ENCODE measurements at regions not wholly inside any gene's neighbourhood (a gene's known extent, or its start where the extent isn't known, plus 50 kb on each side); places are given as distances from the start of the nearest gene placed in this dataset.

- H3K4me3 ChIP-seq (ENCODE audit: low read depth, low read length, poor library complexity, severe bottlenecking), result no peak overlapping the region
- TF ChIP-seq EZH2phosphoT487 (IDR thresholded peaks at IDR 0.05; ENCODE audit: borderline replicate concordance, low read depth, low read length), result no peak
- no peak for TF ChIP-seq CTCF (conservative IDR thresholded peaks at IDR 0.05; ENCODE audit: low read length)
- intact Hi-C loops (cut with micrococcal nuclease; ENCODE audit: unreplicated experiment), result no loop called here
- no peak overlapping the region for H3K4me2 ChIP-seq (ENCODE audit: low read length)
- no peaks in the 10 kb centered on the region for H3K9me2 ChIP-seq (ENCODE audit: insufficient read depth, low read length)
- ChIA-PET POLR2A (no interaction called here), CTCF (ENCODE audit: unreplicated experiment) (no interaction called here)
- H2AFZ ChIP-seq (ENCODE audit: low read length), result no peak overlapping the region
- H4K20me1 ChIP-seq (ENCODE audit: insufficient read depth, low read length), result no peaks in the 10 kb centered on the region
- BruUV-seq (replicated peaks), result no TSS peak
- DNase-seq (ENCODE audit: low spot score), result no peak
- H3K9me3 ChIP-seq (ENCODE audit: low read length), result no peaks in the 10 kb centered on the region
- no peaks in the 10 kb centered on the region for H3K79me2 ChIP-seq (ENCODE audit: insufficient read depth, low read depth, low read length)
- no peaks in the 10 kb centered on the region for H3K36me3 ChIP-seq (ENCODE audit: insufficient read depth, low read length)
- no peak overlapping the region for H3K27ac ChIP-seq (ENCODE audit: low read depth, low read length, poor library complexity, severe bottlenecking)
- H3K4me1 ChIP-seq (ENCODE audit: insufficient read depth, low read length, poor library complexity, severe bottlenecking), result no peaks in the 10 kb centered on the region
These were observed 144.3 kb upstream of the MLN start for GRCh38 chr6:33947916-33948594.

DNA sequence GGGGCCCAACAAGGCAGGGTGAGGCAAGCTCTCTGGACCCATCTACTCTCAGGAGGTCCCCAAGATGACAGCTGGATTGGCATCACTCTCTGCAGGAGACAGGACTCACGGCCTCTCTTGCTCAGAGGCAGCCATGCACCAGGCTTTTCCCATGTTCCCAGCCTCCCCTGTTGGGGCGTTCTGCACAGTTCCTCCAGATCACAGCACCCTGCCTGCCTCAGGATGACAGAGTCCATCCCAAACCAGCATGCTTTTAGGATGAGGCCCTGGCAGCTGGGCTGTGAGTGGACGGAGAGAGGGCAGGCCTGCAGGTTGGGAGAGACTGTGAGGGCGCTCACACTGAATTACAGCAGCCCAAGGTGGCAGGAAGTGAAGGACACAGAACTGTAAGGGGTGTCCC, 143.2 kb upstream of the MLN start:
- Histone ChIP-seq H3K9me2 (ENCODE audit: insufficient read depth, low read length) (no peaks in the 10 kb centered on the region), H2AFZ (ENCODE audit: low read length) (no peak overlapping the region), H3K79me2 (ENCODE audit: insufficient read depth, low read depth, low read length) (no peaks in the 10 kb centered on the region), H3K4me1 (ENCODE audit: insufficient read depth, low read length, poor library complexity, severe bottlenecking) (no peaks in the 10 kb centered on the region), H3K27ac (ENCODE audit: low read depth, low read length, poor library complexity, severe bottlenecking) (no peak overlapping the region), H3K4me2 (ENCODE audit: low read length) (no peak overlapping the region), H3K9me3 (ENCODE audit: low read length) (no peaks in the 10 kb centered on the region), H4K20me1 (ENCODE audit: insufficient read depth, low read length) (no peaks in the 10 kb centered on the region), H3K4me3 (ENCODE audit: low read depth, low read length, poor library complexity, severe bottlenecking) (no peak overlapping the region), H3K36me3 (ENCODE audit: insufficient read depth, low read length) (no peaks in the 10 kb centered on the region)
- POLR2A ChIA-PET, result no interaction called here
- no TSS peak for BruUV-seq (replicated peaks)
- intact Hi-C loops (cut with micrococcal nuclease; ENCODE audit: unreplicated experiment), result no loop called here
- no peak for DNase-seq (ENCODE audit: low spot score)
- CTCF ChIA-PET (ENCODE audit: unreplicated experiment), result no interaction called here
- TF ChIP-seq CTCF (conservative IDR thresholded peaks at IDR 0.05; ENCODE audit: low read length) (no peak), EZH2phosphoT487 (IDR thresholded peaks at IDR 0.05; ENCODE audit: borderline replicate concordance, low read depth, low read length) (no peak)

- intact Hi-C loops (cut with micrococcal nuclease; ENCODE audit: unreplicated experiment), result no loop called here
- BruUV-seq (replicated peaks), result no TSS peak
- Histone ChIP-seq H3K9me3 (ENCODE audit: low read length) (no peaks in the 10 kb centered on the region), H3K4me1 (ENCODE audit: insufficient read depth, low read length, poor library complexity, severe bottlenecking) (no peaks in the 10 kb centered on the region), H2AFZ (ENCODE audit: low read length) (no peak overlapping the region), H3K79me2 (ENCODE audit: insufficient read depth, low read depth, low read length) (no peaks in the 10 kb centered on the region), H3K4me3 (ENCODE audit: low read depth, low read length, poor library complexity, severe bottlenecking) (no peak overlapping the region), H3K36me3 (ENCODE audit: insufficient read depth, low read length) (no peaks in the 10 kb centered on the region), H3K4me2 (ENCODE audit: low read length) (no peak overlapping the region), H4K20me1 (ENCODE audit: insufficient read depth, low read length) (no peaks in the 10 kb centered on the region), H3K27ac (ENCODE audit: low read depth, low read length, poor library complexity, severe bottlenecking) (no peak overlapping the region), H3K9me2 (ENCODE audit: insufficient read depth, low read length) (no peaks in the 10 kb centered on the region)
- POLR2A ChIA-PET, result no interaction called here
- TF ChIP-seq CTCF (conservative IDR thresholded peaks at IDR 0.05; ENCODE audit: low read length) (no peak), EZH2phosphoT487 (IDR thresholded peaks at IDR 0.05; ENCODE audit: borderline replicate concordance, low read depth, low read length) (no peak)
- CTCF ChIA-PET (ENCODE audit: unreplicated experiment), result no interaction called here
- DNase-seq (ENCODE audit: low spot score), result no peak
These were observed 142.1 kb upstream of the MLN start for GRCh38 chr6:33945931-33946330.
